ENCODE measurements at regions not wholly inside any gene's neighbourhood (a gene's known extent, or its start where the extent isn't known, plus 50 kb on each side); places are given as distances from the start of the nearest gene placed in this dataset.

GRCh38 chr11:33413301-33413700 is 156.1 kb downstream of the HIPK3 start:
- intact Hi-C loops (cut with DNase I) = no loop called here
- H3K36me3 ChIP-seq (ENCODE audit: insufficient read depth in 1 of 2, low read depth in 1 of 2) = no peaks in the 10 kb centered on the region
- no peak overlapping the region for H3K27ac ChIP-seq
- no peaks in the 10 kb centered on the region for H3K9me3 ChIP-seq
- TF ChIP-seq, protein P1, sequence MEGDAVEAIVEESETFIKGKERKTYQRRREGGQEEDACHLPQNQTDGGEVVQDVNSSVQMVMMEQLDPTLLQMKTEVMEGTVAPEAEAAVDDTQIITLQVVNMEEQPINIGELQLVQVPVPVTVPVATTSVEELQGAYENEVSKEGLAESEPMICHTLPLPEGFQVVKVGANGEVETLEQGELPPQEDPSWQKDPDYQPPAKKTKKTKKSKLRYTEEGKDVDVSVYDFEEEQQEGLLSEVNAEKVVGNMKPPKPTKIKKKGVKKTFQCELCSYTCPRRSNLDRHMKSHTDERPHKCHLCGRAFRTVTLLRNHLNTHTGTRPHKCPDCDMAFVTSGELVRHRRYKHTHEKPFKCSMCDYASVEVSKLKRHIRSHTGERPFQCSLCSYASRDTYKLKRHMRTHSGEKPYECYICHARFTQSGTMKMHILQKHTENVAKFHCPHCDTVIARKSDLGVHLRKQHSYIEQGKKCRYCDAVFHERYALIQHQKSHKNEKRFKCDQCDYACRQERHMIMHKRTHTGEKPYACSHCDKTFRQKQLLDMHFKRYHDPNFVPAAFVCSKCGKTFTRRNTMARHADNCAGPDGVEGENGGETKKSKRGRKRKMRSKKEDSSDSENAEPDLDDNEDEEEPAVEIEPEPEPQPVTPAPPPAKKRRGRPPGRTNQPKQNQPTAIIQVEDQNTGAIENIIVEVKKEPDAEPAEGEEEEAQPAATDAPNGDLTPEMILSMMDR (IDR thresholded peaks at IDR 0.05) = no peak
- H3K4me1 ChIP-seq = no peaks in the 10 kb centered on the region
- DNase-seq (no peak), ATAC-seq (no peak)
- 68 to 71% (median 69%) methylated on average over 4 of the region's 4 CpGs for WGBS, 3 donors
- H3K4me3 ChIP-seq = no peak overlapping the region
- peaks cover 0 to 9% (median 7%) of the 10 kb centered on the region in 3 donors for H3K27me3 ChIP-seq (ENCODE audit: insufficient read depth in 3 of 3, low read length in 2 of 3)

GRCh38 chr11:33412241-33412640 is 155.1 kb downstream of the HIPK3 start:
- ATAC-seq (no peak), DNase-seq (no peak)
- TF ChIP-seq, protein P1 (IDR thresholded peaks at IDR 0.05) = no peak
- Histone ChIP-seq H3K4me1 (no peaks in the 10 kb centered on the region), H3K27me3 (ENCODE audit: insufficient read depth in 3 of 3, low read length in 2 of 3) (peaks cover 0 to 7% (median 0%) of the 10 kb centered on the region in 3 donors), H3K4me3 (no peak overlapping the region), H3K9me3 (no peaks in the 10 kb centered on the region), H3K36me3 (ENCODE audit: insufficient read depth in 1 of 2, low read depth in 1 of 2) (no peaks in the 10 kb centered on the region), H3K27ac (no peak overlapping the region)
- intact Hi-C loops (cut with DNase I) = no loop called here

GRCh38 chr11:33411751-33412150 is 154.6 kb downstream of the HIPK3 start:
- Histone ChIP-seq H3K9me3 (no peaks in the 10 kb centered on the region), H3K4me1 (no peaks in the 10 kb centered on the region), H3K27ac (no peak overlapping the region), H3K27me3 (ENCODE audit: insufficient read depth in 3 of 3, low read length in 2 of 3) (peaks cover 0 to 6% (median 0%) of the 10 kb centered on the region in 3 donors), H3K4me3 (no peak overlapping the region), H3K36me3 (ENCODE audit: insufficient read depth in 1 of 2, low read depth in 1 of 2) (no peaks in the 10 kb centered on the region)
- TF ChIP-seq, protein P1 (IDR thresholded peaks at IDR 0.05) = no peak
- ATAC-seq = no peak
- intact Hi-C loops (cut with DNase I) = no loop called here
- 83 to 87% (median 86%) methylated on average over 4 of the region's 4 CpGs for WGBS, 3 donors
- DNase-seq = no peak

DNA sequence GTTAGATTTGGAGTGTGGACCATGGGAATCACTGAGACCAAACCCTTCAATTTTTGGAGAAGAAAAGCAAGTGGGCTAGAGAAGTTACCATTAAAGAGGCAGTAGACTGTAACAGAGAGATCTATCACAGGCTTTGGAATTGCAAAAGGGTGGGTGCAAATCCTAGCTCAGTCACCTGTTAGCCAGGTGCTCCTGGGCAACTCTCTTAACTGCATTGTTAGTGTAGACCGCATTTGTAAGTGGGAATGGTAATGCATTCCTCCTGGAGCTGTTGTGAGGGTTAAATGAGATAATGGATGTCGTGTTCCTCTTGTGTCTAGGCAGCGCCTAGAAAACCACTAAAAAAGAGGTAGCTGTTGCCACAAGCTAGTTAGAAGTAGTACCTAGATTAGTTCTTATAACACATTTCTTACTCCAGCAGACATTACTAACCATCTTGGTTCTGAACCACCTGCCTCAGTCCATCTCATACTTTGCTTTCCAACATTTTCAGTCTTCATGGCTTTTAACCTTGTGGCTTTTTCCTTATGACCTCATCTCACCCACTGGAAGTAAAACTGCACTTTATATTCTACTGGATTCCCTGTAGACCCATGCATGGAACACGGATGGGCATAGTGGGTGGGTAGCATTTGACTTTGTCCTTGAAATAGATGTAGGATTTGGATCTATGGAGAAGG is 153.0 kb downstream of the HIPK3 start:
- Histone ChIP-seq H3K9me3 (no peaks in the 10 kb centered on the region), H3K27ac (no peak overlapping the region), H3K4me3 (no peak overlapping the region), H3K36me3 (ENCODE audit: insufficient read depth in 1 of 2, low read depth in 1 of 2) (no peaks in the 10 kb centered on the region), H3K27me3 (ENCODE audit: insufficient read depth in 3 of 3, low read length in 2 of 3) (peaks cover 0 to 3% (median 2%) of the 10 kb centered on the region in 3 donors), H3K4me1 (no peaks in the 10 kb centered on the region)
- WGBS, 3 donors = 45 to 55% (median 51%) methylated on average over 4 of the region's 4 CpGs
- ATAC-seq (no peak), DNase-seq (no peak)
- TF ChIP-seq, protein P1 (IDR thresholded peaks at IDR 0.05) = no peak
- intact Hi-C loops (cut with DNase I) = no loop called here

Data from psoas muscle (tissue), 7 donors.